ENCODE measurements at regions not wholly inside any gene's neighbourhood (a gene's known extent, or its start where the extent isn't known, plus 50 kb on each side); places are given as distances from the start of the nearest gene placed in this dataset.

GRCh38 chr13:75961911-75962310 is 325.8 kb downstream of the LMO7 start:
- TF ChIP-seq CTCF (IDR thresholded peaks at IDR 0.05) (no peak), POLR2A (IDR thresholded peaks at IDR 0.05) (no peak)
